Naive thymus-derived CD4-positive, alpha-beta T cell (primary cell): ENCODE measurements at regions not wholly inside any gene's neighbourhood (a gene's known extent, or its start where the extent isn't known, plus 50 kb on each side); places are given as distances from the start of the nearest gene placed in this dataset.
A peak's percentile ranks its signal among the peaks of the same experiment; 100 is the strongest.

Source experiments
- ATAC-seq: fragments of 150-1000 bp; cut with Tn5 transposase; 2 replicates; pipeline ENCODE4 v1.10.0; 2021; ENCODE audit warnings: mild to moderate bottlenecking, moderate library complexity
- CTCF ChIA-PET: fragments of 350-600 bp; sonication (Branson Sonifier 250); formaldehyde crosslinking; loops from one replicate; lab custom pipeline; 2021; ENCODE audit warnings: antibody characterized with exemption; lab: Charles Lee
- POLR2A ChIA-PET: fragments of 350-600 bp; sonication (Branson Sonifier 250); formaldehyde crosslinking; loops from one replicate; lab custom pipeline; 2021; ENCODE audit warnings: antibody characterized with exemption, inconsistent platforms; lab: Charles Lee
- DNase-seq, 9 donors: peaks; one replicate each; pipeline versions ENCODE4 v3.0.0 to v3.0.0-alpha.2; 2020 to 2022; ENCODE audit warnings: mixed read lengths in 1 of 9
- H3K27ac ChIP-seq: one replicate; pipeline ENCODE4 v1.7.0; 2013; ENCODE audit warnings: mild to moderate bottlenecking, low read depth, low read length, moderate library complexity
- H3K27me3 ChIP-seq, 2 donors: one replicate each; pipeline ENCODE4 v1.7.0; 2013; ENCODE audit warnings: low read length in 2 of 2, mild to moderate bottlenecking in 2 of 2, moderate library complexity in 2 of 2; ENCODE audit not compliant: control insufficient read depth in 2 of 2, insufficient read depth in 2 of 2
- H3K36me3 ChIP-seq, 3 experiments: 1 replicate in 2 of 3; 2 replicates in 1 of 3; pipeline ENCODE4 v1.7.0; 2013; ENCODE audit warnings: low read length in 3 of 3, mild to moderate bottlenecking in 3 of 3, moderate library complexity in 1 of 3; ENCODE audit not compliant: insufficient read depth in 3 of 3, control insufficient read depth in 2 of 3
- H3K4me1 ChIP-seq, 2 donors: one replicate each; pipeline ENCODE4 v1.7.0; 2013; ENCODE audit warnings: low read length in 2 of 2, mild to moderate bottlenecking in 2 of 2, moderate library complexity in 1 of 2; ENCODE audit not compliant: control insufficient read depth in 2 of 2, insufficient read depth in 2 of 2
- H3K4me3 ChIP-seq: 2 replicates; pipeline ENCODE4 v1.7.0; 2013; ENCODE audit warnings: mild to moderate bottlenecking, low read length
- H3K9me3 ChIP-seq, 3 experiments: 1 replicate in 2 of 3; 2 replicates in 1 of 3; pipeline ENCODE4 v1.7.0; 2013; ENCODE audit warnings: low read length in 3 of 3; ENCODE audit not compliant: control insufficient read depth in 2 of 3
- H3K27ac Mint-ChIP-seq, 9 donors: one replicate each; pipeline ENCODE4 v1.8.0; 2020 to 2022; ENCODE audit warnings: mixed read lengths in 9 of 9, mild to moderate bottlenecking in 8 of 9, moderate library complexity in 5 of 9, inconsistent platforms in 2 of 9
- H3K27me3 Mint-ChIP-seq, 5 donors: one replicate each; pipeline ENCODE4 v1.8.0; 2021 to 2022; ENCODE audit warnings: mixed read lengths in 5 of 5, mild to moderate bottlenecking in 1 of 5
- H3K36me3 Mint-ChIP-seq, 5 donors: one replicate each; pipeline ENCODE4 v1.8.0; 2020 to 2022; ENCODE audit warnings: mixed read lengths in 5 of 5, mild to moderate bottlenecking in 3 of 5, inconsistent platforms in 1 of 5
- H3K4me1 Mint-ChIP-seq, 7 donors: one replicate each; pipeline ENCODE4 v1.8.0; 2020 to 2022; ENCODE audit warnings: mixed read lengths in 7 of 7, mild to moderate bottlenecking in 3 of 7, inconsistent platforms in 1 of 7
- H3K4me3 Mint-ChIP-seq, 10 donors: one replicate each; pipeline ENCODE4 v1.8.0; 2020 to 2022; ENCODE audit warnings: mild to moderate bottlenecking in 10 of 10, mixed read lengths in 10 of 10, moderate library complexity in 6 of 10, inconsistent platforms in 2 of 10
- H3K9me3 Mint-ChIP-seq, 11 donors: one replicate each; pipeline ENCODE4 v1.8.0; 2020 to 2022; ENCODE audit warnings: mixed read lengths in 11 of 11, mild to moderate bottlenecking in 4 of 11, inconsistent platforms in 1 of 11, moderate library complexity in 1 of 11
- intact Hi-C, 2 donors: fragments of 100-400 bp; cut with micrococcal nuclease; formaldehyde crosslinking; loops; one replicate each; pipeline ENCODE4 v1.15.1; 2023

DNA sequence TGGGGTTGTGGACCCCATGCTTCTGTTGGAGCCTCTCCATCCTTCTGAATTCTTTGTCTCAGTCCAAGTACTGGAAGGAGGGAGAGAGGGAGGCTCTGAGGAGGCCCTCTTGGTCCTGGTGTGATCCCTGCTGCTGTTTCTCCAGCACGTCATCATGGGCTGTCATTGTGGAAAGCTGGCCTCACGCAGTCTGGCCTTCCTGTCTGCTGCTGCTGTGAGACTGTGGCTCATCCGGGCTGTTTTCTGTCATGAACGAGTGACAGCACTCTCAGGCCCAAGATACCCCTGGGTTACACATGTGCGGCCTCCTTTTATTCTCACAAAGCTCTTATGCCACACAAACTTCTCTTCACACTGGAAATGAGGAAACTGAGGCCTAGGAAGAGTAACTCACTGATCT, 499.3 kb downstream of the CCDC171 start:
- Mint-ChIP-seq H3K36me3 (no peaks in the 10 kb centered on the region), H3K4me1 (peaks cover 0 to 3% (median 0%) of the 10 kb centered on the region in 7 donors), H3K9me3 (peaks cover 0 to 6% (median 0%) of the 10 kb centered on the region in 11 donors), H3K27ac (no peak overlapping the region), H3K27me3 (peaks cover 0 to 2% (median 0%) of the 10 kb centered on the region in 5 donors), H3K4me3 (no peak overlapping the region)
- H3K4me3 ChIP-seq = no peak overlapping the region
- no peak for DNase-seq
- H3K4me1 ChIP-seq = no peaks in the 10 kb centered on the region
- intact Hi-C loops = no loop called here
- ChIA-PET POLR2A (no interaction called here), CTCF (no interaction called here)
- H3K36me3 ChIP-seq = no peaks in the 10 kb centered on the region
- no peak overlapping the region for H3K27ac ChIP-seq
- ATAC-seq = no peak
- H3K27me3 ChIP-seq = no peaks in the 10 kb centered on the region
- no peaks in the 10 kb centered on the region for H3K9me3 ChIP-seq

DNA sequence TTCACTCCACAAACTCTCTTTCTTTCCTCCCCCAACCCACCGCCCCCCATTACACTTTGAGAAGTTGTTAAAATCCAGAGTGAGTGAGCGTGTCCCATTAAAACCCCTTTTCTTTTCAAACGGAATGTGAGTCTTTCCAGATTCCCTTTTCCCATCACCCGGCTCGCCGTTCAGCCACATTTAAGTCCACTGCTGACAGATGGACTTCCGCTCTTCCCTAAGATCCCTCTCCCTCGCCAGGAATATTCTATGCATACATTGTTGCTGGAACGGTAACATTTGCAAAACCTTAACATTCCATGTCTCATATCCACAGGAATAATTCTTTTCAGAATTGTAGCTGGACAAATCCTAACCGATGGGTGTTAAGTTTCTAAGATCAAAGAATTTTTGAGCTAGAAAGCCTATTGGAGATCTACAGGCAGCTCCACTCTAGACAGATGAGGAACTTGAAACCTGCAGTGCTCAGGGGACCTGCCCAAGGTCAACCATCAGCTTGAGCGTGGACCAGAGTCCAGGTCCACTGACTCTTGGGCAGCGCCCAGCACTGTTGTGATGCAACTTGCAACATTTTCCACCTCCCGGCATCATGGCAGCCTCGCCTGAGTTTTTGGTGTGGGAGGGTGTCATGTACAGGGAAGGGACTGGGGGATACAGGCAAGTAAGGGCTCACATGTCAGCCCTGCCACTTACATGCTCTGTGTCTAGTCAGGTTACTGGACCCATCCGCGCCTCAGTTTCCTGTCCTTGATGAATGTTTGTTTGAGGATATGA, 500.1 kb downstream of the CCDC171 start:
- Mint-ChIP-seq H3K4me3 (no peak overlapping the region), H3K36me3 (no peaks in the 10 kb centered on the region), H3K27me3 (peaks cover 0 to 2% (median 0%) of the 10 kb centered on the region in 5 donors), H3K27ac (no peak overlapping the region), H3K9me3 (peaks cover 0 to 6% (median 0%) of the 10 kb centered on the region in 11 donors), H3K4me1 (peaks cover under 1 to 11% (median 7%) of the 10 kb centered on the region in 7 donors)
- ChIA-PET CTCF (no interaction called here), POLR2A (no interaction called here)
- DNase-seq (no peak), ATAC-seq (no peak)
- H3K9me3 ChIP-seq = no peaks in the 10 kb centered on the region
- H3K4me3 ChIP-seq = no peak overlapping the region
- H3K36me3 ChIP-seq = no peaks in the 10 kb centered on the region
- no peaks in the 10 kb centered on the region for H3K27me3 ChIP-seq
- no peak overlapping the region for H3K27ac ChIP-seq
- intact Hi-C loops = no loop called here
- H3K4me1 ChIP-seq = no peaks in the 10 kb centered on the region

DNA sequence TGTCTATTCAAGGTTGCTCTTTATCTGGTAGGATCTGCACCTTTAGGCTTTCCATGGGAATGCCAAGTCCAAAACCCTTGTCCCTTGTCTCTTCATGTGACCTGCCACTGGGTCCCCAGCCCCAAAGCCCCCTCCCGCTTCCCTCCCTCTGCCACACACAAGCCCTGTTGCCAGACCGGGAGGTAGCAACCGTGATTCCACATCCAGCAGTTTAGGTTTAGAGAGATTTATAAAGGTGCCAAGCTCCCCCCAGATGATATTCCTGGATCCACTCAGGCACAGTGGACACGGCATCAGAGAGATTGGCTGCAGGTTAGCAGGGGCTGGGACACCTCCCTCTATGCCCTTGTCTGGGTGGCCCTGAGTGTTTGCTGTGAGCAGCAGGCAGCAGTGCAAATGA, 504.7 kb downstream of the CCDC171 start:
- Histone ChIP-seq H3K27me3 (no peaks in the 10 kb centered on the region), H3K4me3 (no peak overlapping the region), H3K9me3 (no peaks in the 10 kb centered on the region), H3K36me3 (no peaks in the 10 kb centered on the region), H3K27ac (no peak overlapping the region), H3K4me1 (no peaks in the 10 kb centered on the region)
- DNase-seq (no peak), ATAC-seq (no peak)
- ChIA-PET POLR2A (no interaction called here), CTCF (no interaction called here)
- Mint-ChIP-seq H3K4me3 (no peak overlapping the region), H3K27me3 (no peaks in the 10 kb centered on the region), H3K36me3 (no peaks in the 10 kb centered on the region), H3K9me3 (peaks cover 0 to 8% (median 0%) of the 10 kb centered on the region in 11 donors), H3K4me1 (peaks cover 7 to 29% (median 14%) of the 10 kb centered on the region in 7 donors), H3K27ac (no peak overlapping the region)
- intact Hi-C loops = no loop called here

DNA sequence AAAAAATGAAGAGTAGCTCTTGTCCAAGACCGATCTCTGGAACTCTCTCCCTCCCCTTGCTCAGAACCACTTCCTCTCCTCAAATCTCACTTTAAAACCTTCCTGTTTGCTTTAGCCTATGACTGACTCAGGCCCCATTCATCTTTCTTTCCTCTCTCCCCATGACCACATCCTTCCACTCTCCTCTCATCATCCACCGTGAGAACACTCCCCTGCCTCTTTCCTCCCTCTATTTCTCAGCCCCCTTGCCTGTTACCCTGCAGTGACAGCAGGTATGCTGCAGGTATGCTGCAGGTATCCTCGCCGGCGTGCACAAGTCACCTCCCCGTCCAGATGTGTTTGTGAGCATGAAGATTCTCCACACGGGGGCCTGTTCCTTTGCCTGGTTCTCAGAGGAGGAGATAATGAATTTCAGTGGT, 505.3 kb downstream of the CCDC171 start:
- ATAC-seq (peak; percentile 37), DNase-seq (peak in 4 of 9 donors; percentile 0 to 6 (median 2))
- H3K4me1 ChIP-seq = no peaks in the 10 kb centered on the region
- H3K27me3 ChIP-seq = no peaks in the 10 kb centered on the region
- H3K9me3 ChIP-seq = no peaks in the 10 kb centered on the region
- intact Hi-C loops = no loop called here
- peaks cover 7 to 29% (median 14%) of the 10 kb centered on the region in 7 donors for H3K4me1 Mint-ChIP-seq
- ChIA-PET POLR2A (no interaction called here), CTCF (no interaction called here)
- no peaks in the 10 kb centered on the region for H3K36me3 ChIP-seq
- peak overlapping the region in 9 of 10 donors; percentile 2 to 66 (median 43) for H3K4me3 Mint-ChIP-seq
- H3K36me3 Mint-ChIP-seq = no peaks in the 10 kb centered on the region
- no peak overlapping the region for H3K4me3 ChIP-seq
- H3K27me3 Mint-ChIP-seq = no peaks in the 10 kb centered on the region
- H3K9me3 Mint-ChIP-seq = peaks cover 0 to 11% (median 0%) of the 10 kb centered on the region in 11 donors
- no peak overlapping the region for H3K27ac ChIP-seq
- H3K27ac Mint-ChIP-seq = peak overlapping the region in 5 of 9 donors; percentile 4 to 59 (median 37)

DNA sequence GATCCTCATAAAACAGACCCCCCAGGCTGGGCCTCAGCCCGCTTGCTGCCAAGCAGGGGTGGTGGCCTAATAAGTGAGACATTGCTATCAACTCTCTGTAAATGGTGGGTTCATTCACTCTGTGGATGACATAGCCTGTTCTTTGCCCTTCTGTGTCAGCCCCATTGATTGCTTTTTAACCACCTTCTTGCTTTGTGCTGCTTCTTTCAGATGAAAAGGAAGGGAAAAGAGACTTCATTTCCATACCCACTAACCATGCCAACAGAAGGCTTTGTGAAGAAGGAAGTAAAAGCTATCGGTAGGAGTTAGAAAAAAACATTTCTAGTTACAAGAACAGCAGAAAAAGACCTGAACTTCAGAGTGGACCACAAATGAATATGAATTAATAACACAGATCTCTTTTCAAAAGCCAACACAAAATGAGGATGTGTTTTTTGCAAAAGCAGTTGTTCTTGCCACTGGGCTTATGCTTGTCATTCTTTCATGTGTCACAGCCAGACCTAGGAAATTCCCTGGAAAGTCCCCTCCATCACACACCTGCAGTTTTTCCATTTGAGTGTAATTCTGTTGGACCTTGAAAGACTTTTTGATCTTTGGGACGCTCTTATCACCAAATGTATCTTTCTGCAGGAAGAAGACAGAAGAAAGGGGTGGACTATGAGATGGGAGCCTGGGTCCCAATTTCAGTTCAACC, 507.7 kb downstream of the CCDC171 start:
- no peak for ATAC-seq
- no peak for DNase-seq
- CTCF ChIA-PET = no interaction called here
- intact Hi-C loops = no loop called here
- Histone ChIP-seq H3K9me3 (no peaks in the 10 kb centered on the region), H3K27ac (no peak overlapping the region), H3K4me1 (no peaks in the 10 kb centered on the region), H3K36me3 (no peaks in the 10 kb centered on the region), H3K4me3 (no peak overlapping the region), H3K27me3 (no peaks in the 10 kb centered on the region)
- H3K27ac Mint-ChIP-seq = no peak overlapping the region
- POLR2A ChIA-PET = no interaction called here
- no peak overlapping the region for H3K4me3 Mint-ChIP-seq
- H3K9me3 Mint-ChIP-seq = peaks cover 0 to 11% (median 0%) of the 10 kb centered on the region in 11 donors
- no peaks in the 10 kb centered on the region for H3K27me3 Mint-ChIP-seq
- no peaks in the 10 kb centered on the region for H3K36me3 Mint-ChIP-seq
- H3K4me1 Mint-ChIP-seq = peaks cover 7 to 29% (median 14%) of the 10 kb centered on the region in 7 donors

DNA sequence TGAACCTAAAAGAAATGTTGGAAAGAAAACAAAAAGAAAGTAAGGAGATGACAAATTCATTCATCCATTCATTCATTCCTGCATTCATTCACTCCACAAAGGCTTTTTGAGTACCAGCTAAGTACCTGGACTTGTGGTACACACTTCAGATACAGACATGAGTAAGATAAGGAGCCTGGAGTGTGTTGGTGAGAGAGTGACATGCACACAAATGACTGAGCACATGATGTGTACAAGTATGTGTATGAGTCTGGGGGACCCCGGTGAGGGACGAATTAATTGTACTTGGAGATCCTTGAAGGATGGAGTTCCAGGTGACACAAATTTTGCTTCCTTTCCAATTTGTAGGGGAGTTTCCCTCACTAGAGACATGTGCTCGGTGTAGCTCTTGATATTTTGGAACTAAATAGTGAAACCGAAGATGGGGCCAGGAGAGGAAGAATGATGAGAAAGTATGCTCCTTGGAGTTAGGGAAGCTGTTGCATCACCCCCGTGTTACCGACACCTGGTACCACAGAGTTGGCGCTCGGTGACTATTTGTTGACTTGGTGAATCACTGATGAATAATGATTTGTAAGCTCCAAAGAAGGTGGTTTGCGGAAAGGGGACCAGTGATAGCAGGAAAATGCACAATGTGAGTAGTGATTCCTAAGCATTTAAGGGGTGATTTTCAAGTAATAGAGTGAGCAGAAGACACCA, 509.8 kb downstream of the CCDC171 start:
- Histone ChIP-seq H3K36me3 (no peaks in the 10 kb centered on the region), H3K4me1 (no peaks in the 10 kb centered on the region), H3K9me3 (no peaks in the 10 kb centered on the region), H3K4me3 (no peak overlapping the region), H3K27ac (no peak overlapping the region), H3K27me3 (no peaks in the 10 kb centered on the region)
- Mint-ChIP-seq H3K27ac (no peak overlapping the region), H3K27me3 (no peaks in the 10 kb centered on the region), H3K9me3 (peaks cover 0 to 11% (median 0%) of the 10 kb centered on the region in 11 donors), H3K4me1 (peaks cover 7 to 21% (median 11%) of the 10 kb centered on the region in 7 donors), H3K4me3 (no peak overlapping the region), H3K36me3 (no peaks in the 10 kb centered on the region)
- POLR2A ChIA-PET = no interaction called here
- intact Hi-C loops = no loop called here
- CTCF ChIA-PET = no interaction called here
- DNase-seq = no peak
- ATAC-seq = no peak
